Ovary (tissue), 3 donors: ENCODE measurements at regions not wholly inside any gene's neighbourhood (a gene's known extent, or its start where the extent isn't known, plus 50 kb on each side); places are given as distances from the start of the nearest gene placed in this dataset.

Experiments used
- POLR2A ChIP-seq: fragments of 450-650 bp; IDR thresholded peaks from one replicate; pipeline ENCODE4 v1.6.1; 2017; ENCODE audit warnings: antibody characterized with exemption, mild to moderate bottlenecking, moderate library complexity
- TF ChIP-seq, protein P1 (sequence below), 3 donors: fragments of 450-650 bp in 2 of 3; fragments of 200-600 bp in 1 of 3; IDR thresholded peaks; one replicate each; pipeline versions ENCODE4 v1.5.1 to v1.8.0; 2016 to 2022; ENCODE audit warnings: antibody characterized with exemption in 3 of 3, mild to moderate bottlenecking in 1 of 3
- donor health status: DM: no; HTN: no; CAD: no.

DNA sequence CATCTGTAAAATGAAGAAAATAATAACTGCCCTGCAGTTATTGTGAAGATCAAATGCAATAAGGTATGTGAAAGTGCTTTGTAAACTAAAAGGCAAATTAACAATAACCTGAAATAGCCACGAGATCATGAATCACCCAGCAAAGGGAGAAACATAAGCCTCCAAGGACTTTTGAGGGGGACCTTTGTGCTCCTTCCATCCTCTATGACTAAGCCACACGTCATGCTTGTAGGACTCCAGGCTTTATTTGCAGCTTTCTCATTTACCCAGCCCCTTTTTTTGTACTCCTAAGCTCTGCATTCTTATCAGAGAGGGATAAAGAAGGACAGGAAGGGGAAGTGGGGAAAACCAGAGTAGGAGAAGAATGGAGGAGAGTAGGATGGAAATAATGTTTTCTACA is 115.1 kb downstream of the PROX1 start:
- TF ChIP-seq, protein P1, sequence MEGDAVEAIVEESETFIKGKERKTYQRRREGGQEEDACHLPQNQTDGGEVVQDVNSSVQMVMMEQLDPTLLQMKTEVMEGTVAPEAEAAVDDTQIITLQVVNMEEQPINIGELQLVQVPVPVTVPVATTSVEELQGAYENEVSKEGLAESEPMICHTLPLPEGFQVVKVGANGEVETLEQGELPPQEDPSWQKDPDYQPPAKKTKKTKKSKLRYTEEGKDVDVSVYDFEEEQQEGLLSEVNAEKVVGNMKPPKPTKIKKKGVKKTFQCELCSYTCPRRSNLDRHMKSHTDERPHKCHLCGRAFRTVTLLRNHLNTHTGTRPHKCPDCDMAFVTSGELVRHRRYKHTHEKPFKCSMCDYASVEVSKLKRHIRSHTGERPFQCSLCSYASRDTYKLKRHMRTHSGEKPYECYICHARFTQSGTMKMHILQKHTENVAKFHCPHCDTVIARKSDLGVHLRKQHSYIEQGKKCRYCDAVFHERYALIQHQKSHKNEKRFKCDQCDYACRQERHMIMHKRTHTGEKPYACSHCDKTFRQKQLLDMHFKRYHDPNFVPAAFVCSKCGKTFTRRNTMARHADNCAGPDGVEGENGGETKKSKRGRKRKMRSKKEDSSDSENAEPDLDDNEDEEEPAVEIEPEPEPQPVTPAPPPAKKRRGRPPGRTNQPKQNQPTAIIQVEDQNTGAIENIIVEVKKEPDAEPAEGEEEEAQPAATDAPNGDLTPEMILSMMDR (IDR thresholded peaks at IDR 0.05): no peak
- no peak for TF ChIP-seq POLR2A
